H1 (cell line): ENCODE measurements at regions not wholly inside any gene's neighbourhood (a gene's known extent, or its start where the extent isn't known, plus 50 kb on each side); places are given as distances from the start of the nearest gene placed in this dataset.

Experiments used
- BCL11A ChIP-seq, 2 experiments: IDR thresholded peaks; one replicate each; pipeline ENCODE4 v1.6.1; 2011; ENCODE audit warnings: low read depth in 2 of 2, low read length in 2 of 2, mild to moderate bottlenecking in 2 of 2
- CBX8 ChIP-seq: fragments of 300-800, 300-1000 bp; sonication (generic); IDR thresholded peaks from 2 replicates; pipeline ENCODE4 v1.7.1; 2016; ENCODE audit warnings: low read depth, low read length, borderline replicate concordance
- CHD2 ChIP-seq: IDR thresholded peaks from 2 replicates; pipeline ENCODE4 v1.6.1; 2012; ENCODE audit warnings: low read length, improper control_type of control experiment
- CREB1 ChIP-seq: IDR thresholded peaks from 2 replicates; pipeline ENCODE4 v1.6.1; 2012; ENCODE audit warnings: inconsistent platforms
- JUN ChIP-seq: IDR thresholded peaks from 2 replicates; pipeline ENCODE4 v1.6.1; 2011; ENCODE audit warnings: low read depth, mild to moderate bottlenecking, improper control_type of control experiment, low read length
- JUND ChIP-seq: IDR thresholded peaks from 2 replicates; pipeline ENCODE4 v1.6.1; 2011; ENCODE audit warnings: mild to moderate bottlenecking, improper control_type of control experiment, low read length
- SP2 ChIP-seq: IDR thresholded peaks from 2 replicates; pipeline ENCODE4 v1.6.1; 2012; ENCODE audit warnings: mild to moderate bottlenecking, low read length, inconsistent platforms
- SP4 ChIP-seq: IDR thresholded peaks from 2 replicates; pipeline ENCODE4 v1.6.1; 2012; ENCODE audit warnings: low read length, inconsistent platforms
- TBP ChIP-seq: IDR thresholded peaks from 2 replicates; pipeline ENCODE4 v1.6.1; 2011; ENCODE audit warnings: low read depth, low read length, improper control_type of control experiment
- TCF12 ChIP-seq: IDR thresholded peaks from 2 replicates; pipeline ENCODE4 v1.6.1; 2011; ENCODE audit warnings: low read depth, mild to moderate bottlenecking, low read length
- TF ChIP-seq, protein P1 (sequence below): fragments of 300-600 bp; sonication (generic); IDR thresholded peaks from 2 replicates; pipeline ENCODE4 v1.7.1; 2012; ENCODE audit warnings: low read length, moderate library complexity, mild to moderate bottlenecking, inconsistent platforms; ENCODE audit not compliant: insufficient replicate concordance
- TF ChIP-seq, protein P2 (sequence below): IDR thresholded peaks from 2 replicates; pipeline ENCODE4 v1.6.1; 2012; ENCODE audit warnings: inconsistent platforms

DNA sequence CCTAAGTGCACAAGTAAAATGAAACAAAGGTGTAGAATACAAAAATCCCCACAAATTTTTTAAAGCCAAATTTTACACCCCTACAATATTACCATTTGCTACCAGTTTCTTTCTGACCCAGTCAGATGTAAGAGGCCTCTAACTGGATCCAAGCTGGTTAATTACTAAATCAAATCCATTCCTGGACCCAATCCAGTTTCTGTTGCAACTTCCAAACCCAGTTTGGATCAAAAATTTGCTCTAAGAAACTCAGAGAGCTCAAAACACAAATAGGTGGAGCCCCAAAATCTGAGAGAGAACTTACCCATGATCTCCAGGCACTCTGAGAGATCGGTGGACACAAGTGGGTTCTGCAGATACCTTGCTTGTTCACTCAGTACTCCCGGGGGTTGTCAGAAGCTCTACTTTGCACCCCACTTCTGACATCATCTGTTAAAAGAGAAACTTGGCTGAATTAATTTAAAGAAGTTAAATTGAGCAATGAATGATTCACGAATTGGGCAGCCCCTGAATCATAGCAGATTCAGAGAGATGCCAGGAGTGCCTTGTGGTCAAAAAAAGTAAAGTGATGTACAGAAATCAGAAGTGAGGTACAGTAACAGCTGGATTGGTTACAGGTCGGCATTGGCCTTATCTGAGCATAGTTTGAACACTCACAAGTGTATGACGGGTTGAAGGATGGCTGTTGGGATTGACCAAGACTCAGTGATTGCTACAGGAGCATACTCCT is 448.0 kb downstream of the KCNT2 start (continued):
- TF ChIP-seq, protein P1, sequence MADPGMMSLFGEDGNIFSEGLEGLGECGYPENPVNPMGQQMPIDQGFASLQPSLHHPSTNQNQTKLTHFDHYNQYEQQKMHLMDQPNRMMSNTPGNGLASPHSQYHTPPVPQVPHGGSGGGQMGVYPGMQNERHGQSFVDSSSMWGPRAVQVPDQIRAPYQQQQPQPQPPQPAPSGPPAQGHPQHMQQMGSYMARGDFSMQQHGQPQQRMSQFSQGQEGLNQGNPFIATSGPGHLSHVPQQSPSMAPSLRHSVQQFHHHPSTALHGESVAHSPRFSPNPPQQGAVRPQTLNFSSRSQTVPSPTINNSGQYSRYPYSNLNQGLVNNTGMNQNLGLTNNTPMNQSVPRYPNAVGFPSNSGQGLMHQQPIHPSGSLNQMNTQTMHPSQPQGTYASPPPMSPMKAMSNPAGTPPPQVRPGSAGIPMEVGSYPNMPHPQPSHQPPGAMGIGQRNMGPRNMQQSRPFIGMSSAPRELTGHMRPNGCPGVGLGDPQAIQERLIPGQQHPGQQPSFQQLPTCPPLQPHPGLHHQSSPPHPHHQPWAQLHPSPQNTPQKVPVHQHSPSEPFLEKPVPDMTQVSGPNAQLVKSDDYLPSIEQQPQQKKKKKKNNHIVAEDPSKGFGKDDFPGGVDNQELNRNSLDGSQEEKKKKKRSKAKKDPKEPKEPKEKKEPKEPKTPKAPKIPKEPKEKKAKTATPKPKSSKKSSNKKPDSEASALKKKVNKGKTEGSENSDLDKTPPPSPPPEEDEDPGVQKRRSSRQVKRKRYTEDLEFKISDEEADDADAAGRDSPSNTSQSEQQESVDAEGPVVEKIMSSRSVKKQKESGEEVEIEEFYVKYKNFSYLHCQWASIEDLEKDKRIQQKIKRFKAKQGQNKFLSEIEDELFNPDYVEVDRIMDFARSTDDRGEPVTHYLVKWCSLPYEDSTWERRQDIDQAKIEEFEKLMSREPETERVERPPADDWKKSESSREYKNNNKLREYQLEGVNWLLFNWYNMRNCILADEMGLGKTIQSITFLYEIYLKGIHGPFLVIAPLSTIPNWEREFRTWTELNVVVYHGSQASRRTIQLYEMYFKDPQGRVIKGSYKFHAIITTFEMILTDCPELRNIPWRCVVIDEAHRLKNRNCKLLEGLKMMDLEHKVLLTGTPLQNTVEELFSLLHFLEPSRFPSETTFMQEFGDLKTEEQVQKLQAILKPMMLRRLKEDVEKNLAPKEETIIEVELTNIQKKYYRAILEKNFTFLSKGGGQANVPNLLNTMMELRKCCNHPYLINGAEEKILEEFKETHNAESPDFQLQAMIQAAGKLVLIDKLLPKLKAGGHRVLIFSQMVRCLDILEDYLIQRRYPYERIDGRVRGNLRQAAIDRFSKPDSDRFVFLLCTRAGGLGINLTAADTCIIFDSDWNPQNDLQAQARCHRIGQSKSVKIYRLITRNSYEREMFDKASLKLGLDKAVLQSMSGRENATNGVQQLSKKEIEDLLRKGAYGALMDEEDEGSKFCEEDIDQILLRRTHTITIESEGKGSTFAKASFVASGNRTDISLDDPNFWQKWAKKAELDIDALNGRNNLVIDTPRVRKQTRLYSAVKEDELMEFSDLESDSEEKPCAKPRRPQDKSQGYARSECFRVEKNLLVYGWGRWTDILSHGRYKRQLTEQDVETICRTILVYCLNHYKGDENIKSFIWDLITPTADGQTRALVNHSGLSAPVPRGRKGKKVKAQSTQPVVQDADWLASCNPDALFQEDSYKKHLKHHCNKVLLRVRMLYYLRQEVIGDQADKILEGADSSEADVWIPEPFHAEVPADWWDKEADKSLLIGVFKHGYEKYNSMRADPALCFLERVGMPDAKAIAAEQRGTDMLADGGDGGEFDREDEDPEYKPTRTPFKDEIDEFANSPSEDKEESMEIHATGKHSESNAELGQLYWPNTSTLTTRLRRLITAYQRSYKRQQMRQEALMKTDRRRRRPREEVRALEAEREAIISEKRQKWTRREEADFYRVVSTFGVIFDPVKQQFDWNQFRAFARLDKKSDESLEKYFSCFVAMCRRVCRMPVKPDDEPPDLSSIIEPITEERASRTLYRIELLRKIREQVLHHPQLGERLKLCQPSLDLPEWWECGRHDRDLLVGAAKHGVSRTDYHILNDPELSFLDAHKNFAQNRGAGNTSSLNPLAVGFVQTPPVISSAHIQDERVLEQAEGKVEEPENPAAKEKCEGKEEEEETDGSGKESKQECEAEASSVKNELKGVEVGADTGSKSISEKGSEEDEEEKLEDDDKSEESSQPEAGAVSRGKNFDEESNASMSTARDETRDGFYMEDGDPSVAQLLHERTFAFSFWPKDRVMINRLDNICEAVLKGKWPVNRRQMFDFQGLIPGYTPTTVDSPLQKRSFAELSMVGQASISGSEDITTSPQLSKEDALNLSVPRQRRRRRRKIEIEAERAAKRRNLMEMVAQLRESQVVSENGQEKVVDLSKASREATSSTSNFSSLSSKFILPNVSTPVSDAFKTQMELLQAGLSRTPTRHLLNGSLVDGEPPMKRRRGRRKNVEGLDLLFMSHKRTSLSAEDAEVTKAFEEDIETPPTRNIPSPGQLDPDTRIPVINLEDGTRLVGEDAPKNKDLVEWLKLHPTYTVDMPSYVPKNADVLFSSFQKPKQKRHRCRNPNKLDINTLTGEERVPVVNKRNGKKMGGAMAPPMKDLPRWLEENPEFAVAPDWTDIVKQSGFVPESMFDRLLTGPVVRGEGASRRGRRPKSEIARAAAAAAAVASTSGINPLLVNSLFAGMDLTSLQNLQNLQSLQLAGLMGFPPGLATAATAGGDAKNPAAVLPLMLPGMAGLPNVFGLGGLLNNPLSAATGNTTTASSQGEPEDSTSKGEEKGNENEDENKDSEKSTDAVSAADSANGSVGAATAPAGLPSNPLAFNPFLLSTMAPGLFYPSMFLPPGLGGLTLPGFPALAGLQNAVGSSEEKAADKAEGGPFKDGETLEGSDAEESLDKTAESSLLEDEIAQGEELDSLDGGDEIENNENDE: no peak
- TF ChIP-seq JUND (no peak), SP2 (no peak), TCF12 (no peak), TBP (no peak), BCL11A (IDR thresholded peaks at IDR 0.05; ENCODE audit: low read depth in 2 of 2, low read length in 2 of 2) (no peak), CREB1 (no peak), JUN (no peak), SP4 (no peak), CBX8 (no peak), CHD2 (no peak)
- TF ChIP-seq, protein P2, sequence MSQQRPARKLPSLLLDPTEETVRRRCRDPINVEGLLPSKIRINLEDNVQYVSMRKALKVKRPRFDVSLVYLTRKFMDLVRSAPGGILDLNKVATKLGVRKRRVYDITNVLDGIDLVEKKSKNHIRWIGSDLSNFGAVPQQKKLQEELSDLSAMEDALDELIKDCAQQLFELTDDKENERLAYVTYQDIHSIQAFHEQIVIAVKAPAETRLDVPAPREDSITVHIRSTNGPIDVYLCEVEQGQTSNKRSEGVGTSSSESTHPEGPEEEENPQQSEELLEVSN: no peak
